ENCODE measurements at regions not wholly inside any gene's neighbourhood (a gene's known extent, or its start where the extent isn't known, plus 50 kb on each side); places are given as distances from the start of the nearest gene placed in this dataset.
"Not testable (repeated sequence)": the region's sequence is repeated elsewhere in the genome, so short reads cannot be mapped to it uniquely, and the experiment has no call there.

- Histone ChIP-seq H3K4me1 (no peaks in the 10 kb centered on the region), H3K4me3 (no peak overlapping the region), H3K9me3 (replicated peaks) (no peaks in the 10 kb centered on the region), H3K27ac (no peak overlapping the region), H3K27me3 (no peaks in the 10 kb centered on the region), H3K36me3 (0 out of 2 replicates have a peak, but pooled peaks cover 2% of the 10 kb centered on the region)
- no peak for DNase-seq
Observed at GRCh38 chr6:27119329-27119728, 128.2 kb upstream of the PRSS16 start.

GRCh38 chr6:27119761-27120160 lies 127.7 kb upstream of the PRSS16 start:
- no peaks in the 10 kb centered on the region for H3K4me1 ChIP-seq
- no peak for DNase-seq
- no peak overlapping the region for H3K4me3 ChIP-seq
- no peaks in the 10 kb centered on the region for H3K27me3 ChIP-seq
- H3K27ac ChIP-seq = no peak overlapping the region
- H3K36me3 ChIP-seq = 0 out of 2 replicates have a peak, but pooled peaks cover 2% of the 10 kb centered on the region
- no peaks in the 10 kb centered on the region for H3K9me3 ChIP-seq (replicated peaks)

GRCh38 chr6:27121640-27122039 lies 125.9 kb upstream of the PRSS16 start:
- H3K27me3 ChIP-seq = no peaks in the 10 kb centered on the region
- DNase-seq = no peak
- no peak overlapping the region for H3K4me3 ChIP-seq
- no peaks in the 10 kb centered on the region for H3K4me1 ChIP-seq
- 0 out of 2 replicates have a peak, but pooled peaks cover 5% of the 10 kb centered on the region for H3K36me3 ChIP-seq
- H3K27ac ChIP-seq = no peak overlapping the region
- H3K9me3 ChIP-seq (replicated peaks) = no peaks in the 10 kb centered on the region

GRCh38 chr6:27124252-27124657 lies 123.2 kb upstream of the PRSS16 start:
- no peak overlapping the region for H3K27ac ChIP-seq
- no peaks in the 10 kb centered on the region for H3K4me1 ChIP-seq
- H3K27me3 ChIP-seq = no peaks in the 10 kb centered on the region
- no peaks in the 10 kb centered on the region for H3K9me3 ChIP-seq (replicated peaks)
- H3K36me3 ChIP-seq = 0 out of 2 replicates have a peak, but pooled peaks cover 5% of the 10 kb centered on the region
- DNase-seq = no peak
- H3K4me3 ChIP-seq = no peak overlapping the region

GRCh38 chr6:27126046-27126814 lies 121.3 kb upstream of the PRSS16 start:
- Histone ChIP-seq H3K9me3 (replicated peaks) (no peaks in the 10 kb centered on the region), H3K27me3 (no peaks in the 10 kb centered on the region), H3K4me1 (no peaks in the 10 kb centered on the region), H3K36me3 (0 out of 2 replicates have a peak, but pooled peaks cover 2% of the 10 kb centered on the region), H3K27ac (peak overlapping the region; percentile 34; the same call in 1 of the 2 replicates), H3K4me3 (peak overlapping the region; percentile 55)
- DNase-seq = no peak

- Histone ChIP-seq H3K9me3 (replicated peaks) (no peaks in the 10 kb centered on the region), H3K4me3 (peak overlapping the region; percentile 55), H3K27me3 (no peaks in the 10 kb centered on the region), H3K27ac (peak overlapping the region; percentile 34; the same call in 1 of the 2 replicates), H3K4me1 (no peaks in the 10 kb centered on the region), H3K36me3 (0 out of 2 replicates have a peak, but pooled peaks cover 2% of the 10 kb centered on the region)
- peak; percentile 88 to 93 for DNase-seq
Observed at GRCh38 chr6:27126815-27127537, 120.5 kb upstream of the PRSS16 start.

- H3K4me3 ChIP-seq = peak overlapping the region; percentile 55
- not testable (repeated sequence) for DNase-seq; H3K27ac ChIP-seq; H3K36me3 ChIP-seq; H3K4me1 ChIP-seq; H3K27me3 ChIP-seq; H3K9me3 ChIP-seq (replicated peaks)
Observed at GRCh38 chr6:27127874-27128273, 119.6 kb upstream of the PRSS16 start.

- Histone ChIP-seq H3K4me3 (no peak overlapping the region), H3K27me3 (no peaks in the 10 kb centered on the region), H3K27ac (no peak overlapping the region), H3K4me1 (no peaks in the 10 kb centered on the region), H3K36me3 (0 out of 2 replicates have a peak, but pooled peaks cover 2% of the 10 kb centered on the region), H3K9me3 (replicated peaks) (no peaks in the 10 kb centered on the region)
- no peak for DNase-seq
Observed at GRCh38 chr6:27128311-27129094, 119.0 kb upstream of the PRSS16 start.

- Histone ChIP-seq H3K36me3 (0 out of 2 replicates have a peak, but pooled peaks cover 2% of the 10 kb centered on the region), H3K4me3 (no peak overlapping the region), H3K9me3 (replicated peaks) (no peaks in the 10 kb centered on the region), H3K27ac (no peak overlapping the region), H3K4me1 (no peaks in the 10 kb centered on the region), H3K27me3 (no peaks in the 10 kb centered on the region)
- no peak for DNase-seq
Observed at GRCh38 chr6:27129095-27129815, 118.2 kb upstream of the PRSS16 start.

GRCh38 chr6:27129917-27130316 lies 117.6 kb upstream of the PRSS16 start:
- Histone ChIP-seq H3K27me3 (no peaks in the 10 kb centered on the region), H3K4me1 (no peaks in the 10 kb centered on the region; the same call in 1 of the 2 replicates), H3K27ac (no peak overlapping the region), H3K4me3 (no peak overlapping the region), H3K9me3 (replicated peaks) (no peaks in the 10 kb centered on the region), H3K36me3 (0 out of 2 replicates have a peak, but pooled peaks cover 2% of the 10 kb centered on the region)
- no peak for DNase-seq

- H3K9me3 ChIP-seq (replicated peaks) = no peaks in the 10 kb centered on the region
- no peaks in the 10 kb centered on the region; the same call in 1 of the 2 replicates for H3K4me1 ChIP-seq
- H3K36me3 ChIP-seq = no peaks in the 10 kb centered on the region
- H3K27me3 ChIP-seq = no peaks in the 10 kb centered on the region
- peak overlapping the region; percentile 93 for H3K27ac ChIP-seq
- no peak for DNase-seq
- peak overlapping the region; percentile 65 for H3K4me3 ChIP-seq
Observed at GRCh38 chr6:27130668-27131428, 116.7 kb upstream of the PRSS16 start.

- Histone ChIP-seq H3K4me3 (peak overlapping the region; percentile 65), H3K27ac (peak overlapping the region; percentile 93)
- H3K36me3 ChIP-seq; H3K9me3 ChIP-seq (replicated peaks); H3K27me3 ChIP-seq; DNase-seq; H3K4me1 ChIP-seq: not testable (repeated sequence)
Observed at GRCh38 chr6:27132282-27132531, 115.3 kb upstream of the PRSS16 start.

- no peaks in the 10 kb centered on the region for H3K27me3 ChIP-seq
- DNase-seq = peak; percentile 93 to 98
- H3K4me3 ChIP-seq = peak overlapping the region; percentile 65
- H3K36me3 ChIP-seq = no peaks in the 10 kb centered on the region
- H3K4me1 ChIP-seq = no peaks in the 10 kb centered on the region; the same call in 1 of the 2 replicates
- no peaks in the 10 kb centered on the region for H3K9me3 ChIP-seq (replicated peaks)
- peak overlapping the region; percentile 93 for H3K27ac ChIP-seq
Observed at GRCh38 chr6:27132532-27133280, 114.8 kb upstream of the PRSS16 start.
